GM13977 (cell line): ENCODE measurements at regions not wholly inside any gene's neighbourhood (a gene's known extent, or its start where the extent isn't known, plus 50 kb on each side); places are given as distances from the start of the nearest gene placed in this dataset.

Experiments used
- DNase-seq: peaks from one replicate; pipeline ENCODE4 v3.0.0; 2012; ENCODE audit warnings: low spot score
- CTCF ChIP-seq: IDR thresholded peaks from 2 replicates; pipeline ENCODE4 v1.5.1; 2012; ENCODE audit warnings: mild to moderate bottlenecking, control low read depth; ENCODE audit not compliant: insufficient read depth; ENCODE audit errors: extremely low read depth, missing control alignments
- in situ Hi-C: fragments of 300-500 bp; cut with MboI; formaldehyde crosslinking; loops from one replicate; pipeline ENCODE4 v1.12.0; 2022; ENCODE audit warnings: low sequenced_read_pairs, low pct_unique_long_range_greater_than_20kb, mixed read lengths, inconsistent platforms; ENCODE audit not compliant: unreplicated experiment

GRCh38 chr3:72423643-72424042, 424.6 kb downstream of the SHQ1 start:
- in situ Hi-C loops, result no loop called here
- no peak for DNase-seq
- TF ChIP-seq CTCF, result no peak

GRCh38 chr3:72421786-72422185, 426.5 kb downstream of the SHQ1 start:
- in situ Hi-C loops, result no loop called here
- no peak for TF ChIP-seq CTCF
- no peak for DNase-seq

GRCh38 chr3:72421126-72421525, 427.1 kb downstream of the SHQ1 start:
- in situ Hi-C loops, result no loop called here
- no peak for TF ChIP-seq CTCF
- no peak for DNase-seq

- TF ChIP-seq CTCF, result no peak
- DNase-seq, result no peak
- in situ Hi-C loops, result no loop called here
Observed at GRCh38 chr3:72418856-72419255, 429.4 kb downstream of the SHQ1 start.

- no peak for DNase-seq
- TF ChIP-seq CTCF, result no peak
- in situ Hi-C loops, result no loop called here
Observed at GRCh38 chr3:72418244-72418643, 430.0 kb downstream of the SHQ1 start.

- in situ Hi-C loops, result no loop called here
- TF ChIP-seq CTCF, result no peak
- no peak for DNase-seq
Observed at GRCh38 chr3:72414481-72415016, 433.7 kb downstream of the SHQ1 start.

- no peak for TF ChIP-seq CTCF
- no peak for DNase-seq
- in situ Hi-C loops, result no loop called here
Observed at GRCh38 chr3:72413228-72413627, 435.0 kb downstream of the SHQ1 start.
